Body of pancreas (tissue), 4 donors: ENCODE measurements at regions not wholly inside any gene's neighbourhood (a gene's known extent, or its start where the extent isn't known, plus 50 kb on each side); places are given as distances from the start of the nearest gene placed in this dataset.

Experiments
- POLR2A ChIP-seq, 3 donors: fragments of 450-650 bp; IDR thresholded peaks; one replicate each; pipeline ENCODE4 v1.6.1; 2016; ENCODE audit warnings: antibody characterized with exemption in 3 of 3, mild to moderate bottlenecking in 2 of 3
- TF ChIP-seq, protein P1 (sequence below), 7 experiments: fragments of 450-650 bp in 4 of 7; fragments of 200-600 bp in 3 of 7; sonication (generic) in 3 of 7; IDR thresholded peaks; one replicate each; pipeline ENCODE4 v1.5.1; 2016 to 2019; ENCODE audit warnings: antibody characterized with exemption in 7 of 7

GRCh38 chr3:156617145-156617544 lies 57.2 kb upstream of the TIPARP start:
- TF ChIP-seq, protein P1, sequence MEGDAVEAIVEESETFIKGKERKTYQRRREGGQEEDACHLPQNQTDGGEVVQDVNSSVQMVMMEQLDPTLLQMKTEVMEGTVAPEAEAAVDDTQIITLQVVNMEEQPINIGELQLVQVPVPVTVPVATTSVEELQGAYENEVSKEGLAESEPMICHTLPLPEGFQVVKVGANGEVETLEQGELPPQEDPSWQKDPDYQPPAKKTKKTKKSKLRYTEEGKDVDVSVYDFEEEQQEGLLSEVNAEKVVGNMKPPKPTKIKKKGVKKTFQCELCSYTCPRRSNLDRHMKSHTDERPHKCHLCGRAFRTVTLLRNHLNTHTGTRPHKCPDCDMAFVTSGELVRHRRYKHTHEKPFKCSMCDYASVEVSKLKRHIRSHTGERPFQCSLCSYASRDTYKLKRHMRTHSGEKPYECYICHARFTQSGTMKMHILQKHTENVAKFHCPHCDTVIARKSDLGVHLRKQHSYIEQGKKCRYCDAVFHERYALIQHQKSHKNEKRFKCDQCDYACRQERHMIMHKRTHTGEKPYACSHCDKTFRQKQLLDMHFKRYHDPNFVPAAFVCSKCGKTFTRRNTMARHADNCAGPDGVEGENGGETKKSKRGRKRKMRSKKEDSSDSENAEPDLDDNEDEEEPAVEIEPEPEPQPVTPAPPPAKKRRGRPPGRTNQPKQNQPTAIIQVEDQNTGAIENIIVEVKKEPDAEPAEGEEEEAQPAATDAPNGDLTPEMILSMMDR (IDR thresholded peaks at IDR 0.05): no peak
- TF ChIP-seq POLR2A (IDR thresholded peaks at IDR 0.05): no peak
